GM18909 (cell line): ENCODE measurements at regions not wholly inside any gene's neighbourhood (a gene's known extent, or its start where the extent isn't known, plus 50 kb on each side); places are given as distances from the start of the nearest gene placed in this dataset.
"Not testable (repeated sequence)": the region's sequence is repeated elsewhere in the genome, so short reads cannot be mapped to it uniquely, and the experiment has no call there.

Source experiments
- ATAC-seq: cut with Tn5 transposase; IDR thresholded peaks from one replicate; pipeline ENCODE4 v1.9.1; 2021; ENCODE audit warnings: mild to moderate bottlenecking; ENCODE audit not compliant: unreplicated experiment, poor library complexity

DNA sequence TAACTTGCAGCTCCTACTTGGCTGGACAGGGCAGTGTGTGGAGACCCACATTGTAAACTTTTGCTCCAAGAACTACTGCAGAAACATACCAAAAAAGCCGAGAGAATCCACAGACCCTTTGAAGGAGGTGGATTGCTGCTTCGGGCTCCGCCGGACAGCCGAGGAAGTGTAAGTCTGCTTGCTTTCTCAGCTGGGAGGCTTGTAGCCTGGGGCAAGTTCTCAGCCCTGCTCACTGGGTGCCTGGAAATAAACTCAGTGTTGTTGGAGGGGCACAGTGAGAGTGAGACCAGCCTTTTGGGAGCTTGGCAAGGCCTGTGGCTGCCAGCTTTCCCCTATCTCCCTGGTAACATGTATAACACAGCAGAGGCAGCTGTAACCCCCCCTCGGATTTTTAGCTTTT, 215.6 kb downstream of the SYK start:
- no peak for ATAC-seq

DNA sequence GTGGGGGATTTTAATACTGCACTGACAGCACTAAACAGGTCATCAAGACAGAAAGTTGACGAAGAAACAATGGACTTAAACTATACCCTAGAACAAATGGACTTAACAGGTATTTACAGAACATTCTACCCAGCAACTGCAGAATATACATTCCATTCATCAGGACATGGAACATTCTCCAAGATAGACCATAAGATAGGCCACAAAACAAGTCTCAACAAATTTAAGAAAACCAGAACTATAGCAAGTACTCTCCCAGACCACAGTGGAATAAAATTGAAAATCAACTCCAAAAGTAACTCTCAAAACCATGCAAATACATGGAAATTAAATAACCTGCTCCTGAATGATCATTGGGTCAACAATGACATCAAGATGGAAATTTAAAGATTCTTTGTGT, 218.3 kb downstream of the SYK start:
- ATAC-seq = not testable (repeated sequence)

DNA sequence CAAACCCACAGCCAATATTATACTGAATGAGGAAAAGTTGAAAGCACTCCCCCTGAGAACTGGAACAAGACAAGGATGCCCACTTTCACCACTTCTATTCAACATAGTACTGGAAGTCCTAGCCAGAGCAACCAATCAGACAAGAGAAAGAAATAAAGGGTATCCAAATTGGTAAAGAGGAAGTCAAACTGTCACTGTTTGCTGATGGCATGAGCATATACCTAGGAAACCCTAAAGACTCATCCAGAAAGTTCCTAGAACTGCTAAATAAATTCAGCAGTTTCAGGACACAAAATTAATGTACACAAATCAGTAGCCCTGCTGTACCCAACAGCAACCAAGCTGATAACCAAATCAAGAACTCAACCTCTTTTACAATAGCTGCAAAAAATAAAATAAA, 220.0 kb downstream of the SYK start:
- ATAC-seq = not testable (repeated sequence)

DNA sequence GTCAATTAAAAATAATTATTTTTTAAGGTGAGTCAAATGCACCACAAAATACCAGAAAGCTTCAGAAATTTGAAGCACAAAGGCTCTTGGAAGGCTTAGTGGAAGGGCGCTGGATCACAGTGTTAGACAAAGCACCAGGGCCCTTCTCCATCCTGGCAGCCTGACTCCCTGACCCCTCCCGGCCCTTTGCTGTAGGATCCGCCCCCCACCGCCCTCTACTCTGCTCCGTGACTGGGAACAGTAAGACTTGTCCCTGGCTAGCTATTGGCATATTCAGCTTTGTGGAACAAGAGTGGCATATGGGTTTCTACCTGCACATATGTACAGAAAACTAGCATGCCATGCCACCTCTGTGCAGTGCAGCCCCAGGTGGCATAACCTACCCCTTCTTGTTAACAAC, 222.1 kb downstream of the SYK start:
- no peak for ATAC-seq

DNA sequence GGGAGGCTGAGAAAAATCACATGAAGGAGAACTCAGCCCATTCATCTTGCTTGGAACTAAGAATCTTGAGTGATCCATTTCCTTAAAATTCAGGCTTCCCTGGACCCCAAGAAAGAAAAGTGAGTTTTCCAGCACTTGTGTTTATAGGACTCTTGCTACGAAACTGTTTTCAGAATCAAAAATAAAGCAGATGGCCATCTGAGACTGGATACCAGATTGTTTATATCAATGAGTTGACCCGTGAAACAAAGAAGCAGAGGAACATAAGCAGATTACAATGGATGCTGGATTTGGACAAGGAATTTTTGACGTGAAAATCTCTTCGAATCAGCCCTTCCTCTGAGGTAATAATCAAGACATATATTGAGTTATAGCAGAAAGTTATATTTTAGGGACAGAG, 223.2 kb downstream of the SYK start:
- no peak for ATAC-seq

DNA sequence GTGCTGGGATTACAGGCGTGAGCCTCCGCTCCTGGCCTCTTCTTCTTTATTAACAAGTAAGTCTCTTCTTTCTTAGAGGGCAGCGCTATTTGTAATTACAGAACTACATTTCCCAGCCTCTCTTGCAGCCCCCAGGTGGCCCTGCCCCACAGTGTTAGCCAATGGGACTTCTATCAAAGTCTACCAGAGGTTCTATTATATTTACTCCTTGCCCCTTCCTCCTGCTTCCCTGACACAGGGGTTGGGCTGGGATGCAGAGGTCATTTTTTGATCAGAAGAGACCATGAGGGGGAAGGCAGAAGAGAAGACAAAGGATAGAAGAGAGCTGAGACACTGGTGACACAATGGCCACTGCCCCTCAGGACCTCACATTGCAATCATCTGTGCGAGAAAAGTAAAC, 224.2 kb downstream of the SYK start:
- ATAC-seq = no peak

DNA sequence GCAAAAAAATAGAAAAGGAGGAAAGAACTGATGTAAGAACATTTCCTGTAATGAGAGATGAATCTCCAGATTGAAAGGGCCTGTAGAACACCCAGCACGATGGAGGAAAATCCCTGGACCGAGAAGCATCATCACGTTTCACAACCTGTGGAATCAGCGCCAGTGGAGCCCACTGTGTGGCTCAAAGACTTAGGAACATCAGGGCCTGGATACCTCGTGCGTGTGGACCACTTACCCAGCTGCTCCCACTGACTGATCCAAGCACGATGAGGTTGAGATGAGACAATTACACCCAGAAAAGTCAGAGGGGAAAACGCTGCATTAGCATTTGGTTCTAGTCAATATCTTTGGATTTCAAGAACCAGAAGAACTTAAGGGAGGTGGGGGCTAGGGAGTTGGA, 224.6 kb downstream of the SYK start:
- ATAC-seq = no peak

DNA sequence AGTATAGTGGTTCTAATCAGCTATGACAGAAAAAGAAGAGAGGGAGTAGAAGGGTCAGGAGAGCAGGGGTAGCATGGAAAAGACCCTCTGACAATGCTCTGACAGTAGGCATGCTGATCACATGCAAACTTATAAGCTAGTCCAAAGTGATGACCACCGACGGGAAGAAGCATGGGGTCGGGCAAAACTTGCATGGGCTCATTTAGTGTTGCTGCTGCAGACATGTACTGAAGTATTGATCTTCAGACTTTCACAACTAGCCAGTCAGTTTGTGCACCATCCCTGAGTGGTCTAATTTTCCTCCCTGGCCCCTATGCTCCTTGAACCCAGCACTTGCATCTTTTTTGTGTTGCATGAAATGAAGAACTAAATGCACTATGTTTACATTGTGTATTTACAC, 225.4 kb downstream of the SYK start:
- ATAC-seq = no peak

DNA sequence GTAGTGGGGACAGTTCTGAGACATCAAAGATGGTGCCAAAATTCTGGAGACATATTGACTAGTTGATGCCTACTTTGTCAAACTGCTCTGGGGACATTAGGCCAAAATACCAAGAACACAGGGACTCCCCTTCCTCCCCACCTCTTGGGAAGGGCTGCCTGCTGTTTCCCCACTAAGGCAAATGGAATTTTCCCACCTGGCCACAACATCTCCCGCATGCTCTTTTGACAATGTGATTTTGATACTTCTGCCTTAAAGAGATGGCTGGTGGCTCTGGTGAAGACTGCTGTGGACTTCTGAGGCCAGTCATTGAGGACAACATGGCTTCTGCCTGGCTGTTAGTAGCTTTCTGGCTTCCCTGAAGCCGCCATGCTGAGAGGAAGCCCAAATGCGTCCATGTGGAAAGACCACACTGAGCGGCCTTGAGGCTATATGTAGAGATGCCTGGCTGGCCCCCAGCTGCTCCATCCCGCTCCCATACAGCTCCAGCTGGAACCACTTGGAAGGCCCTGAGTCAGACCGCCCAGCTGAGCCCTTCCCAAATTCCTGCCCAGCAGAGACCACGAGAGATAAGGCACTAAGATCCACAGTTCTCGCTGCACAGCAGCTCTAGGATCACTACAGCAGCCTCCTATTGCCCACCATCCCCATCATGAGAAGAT, 226.7 kb downstream of the SYK start:
- no peak for ATAC-seq

DNA sequence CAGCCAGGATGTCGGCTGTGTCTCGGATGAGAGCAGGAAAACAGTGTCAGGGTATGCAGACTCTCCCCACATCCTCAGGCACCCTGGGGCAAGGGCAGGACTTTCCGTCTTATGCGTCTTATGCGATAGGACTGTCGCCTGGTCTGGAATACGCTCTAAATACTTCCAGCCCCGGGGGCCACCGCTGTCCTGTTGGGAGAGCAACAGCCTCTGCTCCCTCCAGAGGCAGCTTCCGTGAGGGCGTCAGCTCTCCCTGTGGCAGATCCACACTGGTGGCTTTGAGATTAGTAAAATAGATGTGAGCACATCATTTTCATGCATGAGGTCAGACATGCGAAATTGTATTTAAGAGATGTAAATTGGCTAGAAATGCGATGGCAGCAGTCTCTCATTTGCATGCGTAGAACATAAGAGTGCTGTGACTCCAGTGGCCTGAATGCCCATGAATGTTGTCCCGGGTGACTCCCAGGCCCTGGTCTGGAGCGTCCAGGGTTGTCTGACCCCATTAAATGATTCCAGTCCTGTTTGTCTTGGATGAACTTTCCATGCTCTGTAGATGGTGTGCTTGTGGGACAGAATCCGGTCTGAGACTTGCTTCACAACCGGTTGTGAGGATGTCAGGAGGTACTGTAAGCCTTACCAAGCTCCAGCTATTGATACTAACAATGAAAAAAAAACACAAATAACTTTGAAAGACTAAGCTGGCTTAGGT, 228.2 kb downstream of the SYK start:
- ATAC-seq = no peak

DNA sequence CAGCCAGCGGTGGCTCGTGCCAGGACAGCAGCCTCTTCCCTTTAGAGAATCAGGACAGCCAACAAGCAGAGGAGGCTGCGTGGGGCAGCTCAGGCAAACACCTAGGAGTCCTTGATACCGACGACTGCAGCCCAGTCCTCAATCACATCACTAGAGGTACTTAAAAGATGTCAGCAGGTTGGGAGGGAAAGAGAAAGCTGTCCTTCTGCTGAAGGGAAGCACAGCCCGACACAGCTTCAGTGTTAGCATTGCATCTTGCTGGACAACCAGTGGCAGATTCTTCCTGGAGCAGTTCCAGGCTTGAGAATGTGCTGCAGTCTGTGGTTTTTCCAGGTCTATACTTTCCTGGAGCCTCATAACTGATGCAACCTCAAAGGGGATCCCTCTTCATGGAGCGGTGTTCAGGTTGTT, 230.5 kb downstream of the SYK start:
- no peak for ATAC-seq

DNA sequence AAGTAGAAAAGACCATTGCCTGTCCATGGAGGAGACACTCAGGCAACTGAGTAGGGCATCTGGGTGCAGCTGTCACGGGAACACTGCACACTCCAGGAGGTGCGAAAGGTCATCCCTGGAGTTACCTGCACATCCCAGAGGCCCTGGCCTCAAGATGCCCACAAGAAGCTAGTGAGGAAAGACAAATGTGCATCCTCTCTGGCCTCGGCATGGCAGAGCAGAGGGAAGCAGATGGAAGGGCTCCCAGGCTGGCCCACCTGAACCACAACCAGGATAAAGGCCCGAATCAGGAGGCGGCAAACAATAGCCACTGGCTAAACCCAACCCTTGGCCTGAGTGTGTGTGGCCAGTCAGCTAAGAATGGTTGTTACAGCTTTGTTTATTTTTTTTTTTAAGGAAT, 231.7 kb downstream of the SYK start:
- ATAC-seq = no peak

DNA sequence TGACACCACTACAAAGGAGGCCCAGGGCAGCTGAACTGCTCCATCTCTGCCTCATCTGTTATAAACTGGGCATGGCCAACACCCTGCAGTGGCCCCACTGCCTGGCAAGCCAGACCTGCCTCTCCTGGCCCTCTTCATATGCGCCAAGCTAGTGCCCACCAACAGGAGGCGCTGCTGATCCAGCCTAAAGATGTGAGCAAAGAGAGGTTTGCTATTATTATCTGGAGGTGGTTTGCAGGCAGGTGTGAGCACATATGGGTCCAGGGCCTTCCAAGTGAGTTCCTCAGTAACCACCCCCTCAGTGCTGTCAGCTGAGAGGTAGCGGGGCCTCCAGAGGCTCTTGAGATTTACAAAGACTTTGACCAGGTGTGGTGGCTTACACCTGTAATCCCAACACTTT, 232.2 kb downstream of the SYK start:
- no peak for ATAC-seq

DNA sequence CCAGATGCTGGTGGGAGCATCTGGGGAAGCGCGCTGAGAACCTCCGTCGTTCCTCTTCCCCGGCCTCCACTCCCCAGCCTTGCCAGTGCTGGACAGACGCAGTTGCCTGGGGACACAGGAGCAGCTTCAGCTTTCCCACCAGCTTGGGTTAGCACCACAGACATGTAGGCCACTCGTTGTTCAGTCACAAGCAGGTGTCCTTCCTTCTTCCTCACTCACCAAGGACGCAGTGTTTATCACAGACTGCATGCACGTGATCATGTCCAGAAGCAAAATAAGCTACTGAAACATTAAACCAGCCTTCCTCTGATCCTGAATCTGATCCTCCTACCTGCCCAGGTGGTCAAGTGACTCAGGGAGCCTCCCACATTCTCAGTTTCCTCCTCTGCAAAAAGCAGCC, 232.9 kb downstream of the SYK start:
- no peak for ATAC-seq

DNA sequence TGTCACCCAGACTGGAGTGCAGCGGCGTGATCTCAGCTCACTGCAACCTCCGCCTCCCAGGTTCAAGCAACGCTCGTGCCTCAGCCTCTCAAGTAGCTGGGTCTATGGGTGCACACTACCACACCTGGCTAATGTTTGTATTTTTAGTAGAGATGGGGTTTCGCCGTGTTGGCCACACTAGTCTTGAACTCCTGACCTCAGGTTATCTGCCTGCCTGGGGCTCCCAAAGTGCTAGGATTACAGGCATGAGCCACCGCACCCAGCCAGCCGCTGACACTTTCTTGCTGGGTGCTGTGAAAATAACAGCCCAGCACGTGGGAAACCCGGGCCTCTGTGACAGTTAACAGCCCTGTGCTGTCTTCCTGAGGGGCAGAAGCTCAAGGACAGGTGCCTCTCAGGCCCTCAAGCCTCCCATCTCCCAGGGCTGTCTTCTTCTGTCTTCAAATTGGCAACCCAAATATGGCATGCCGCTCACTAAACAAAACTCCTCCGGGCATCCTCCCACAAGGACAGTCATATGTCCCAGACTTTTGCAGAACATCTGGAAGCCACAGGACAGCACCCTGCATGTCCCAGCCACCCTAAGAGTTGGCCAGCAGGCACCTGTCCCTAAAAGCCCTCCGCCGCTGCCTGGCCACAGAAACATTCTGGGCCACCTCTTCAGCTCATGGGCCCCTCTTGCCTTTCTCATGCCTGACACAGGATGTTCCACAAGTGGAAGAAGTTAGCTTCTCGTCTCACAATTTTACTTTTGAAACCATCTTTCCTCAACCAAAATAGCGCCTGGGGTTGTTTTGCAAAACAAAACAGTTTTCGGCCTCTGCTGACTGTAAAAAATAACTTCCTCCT, 233.6 kb downstream of the SYK start:
- no peak for ATAC-seq

DNA sequence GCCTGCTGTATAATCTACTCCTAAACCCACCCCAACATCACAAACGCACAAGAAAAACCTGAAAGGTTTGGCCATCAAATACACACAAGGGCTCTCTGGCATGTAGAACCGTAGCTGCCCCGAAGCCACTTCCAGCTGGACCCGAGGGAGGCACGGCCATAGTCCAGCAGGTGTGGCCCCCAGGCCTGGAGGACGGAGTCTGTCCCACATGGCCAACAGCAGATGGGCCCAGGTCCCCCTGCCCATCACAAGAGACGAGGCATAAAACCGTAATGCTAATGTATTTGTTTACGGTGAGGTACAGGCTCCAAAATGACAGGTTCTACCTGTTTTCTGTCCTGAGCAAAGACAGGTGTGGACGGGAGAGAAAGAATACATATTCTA, 234.2 kb downstream of the SYK start:
- ATAC-seq = no peak

DNA sequence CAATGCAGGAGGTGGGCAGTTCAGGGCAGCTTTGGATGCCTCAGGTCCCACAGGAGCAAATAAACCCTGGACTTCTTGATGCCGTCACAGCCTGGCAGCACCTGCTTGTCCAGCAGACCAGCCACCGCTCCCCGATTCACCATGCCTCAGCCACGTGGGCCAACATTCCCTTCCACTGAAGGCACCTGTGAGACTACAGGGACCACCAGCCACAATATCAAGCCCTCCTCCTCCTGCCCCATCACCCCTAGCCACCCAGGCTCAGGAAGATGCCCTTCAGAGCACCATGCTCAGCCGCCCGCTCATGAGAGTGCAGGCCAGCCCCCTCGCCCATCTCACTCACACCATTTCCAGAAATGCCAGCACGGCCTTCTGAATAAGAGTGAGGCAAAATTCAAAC, 234.7 kb downstream of the SYK start:
- no peak for ATAC-seq

DNA sequence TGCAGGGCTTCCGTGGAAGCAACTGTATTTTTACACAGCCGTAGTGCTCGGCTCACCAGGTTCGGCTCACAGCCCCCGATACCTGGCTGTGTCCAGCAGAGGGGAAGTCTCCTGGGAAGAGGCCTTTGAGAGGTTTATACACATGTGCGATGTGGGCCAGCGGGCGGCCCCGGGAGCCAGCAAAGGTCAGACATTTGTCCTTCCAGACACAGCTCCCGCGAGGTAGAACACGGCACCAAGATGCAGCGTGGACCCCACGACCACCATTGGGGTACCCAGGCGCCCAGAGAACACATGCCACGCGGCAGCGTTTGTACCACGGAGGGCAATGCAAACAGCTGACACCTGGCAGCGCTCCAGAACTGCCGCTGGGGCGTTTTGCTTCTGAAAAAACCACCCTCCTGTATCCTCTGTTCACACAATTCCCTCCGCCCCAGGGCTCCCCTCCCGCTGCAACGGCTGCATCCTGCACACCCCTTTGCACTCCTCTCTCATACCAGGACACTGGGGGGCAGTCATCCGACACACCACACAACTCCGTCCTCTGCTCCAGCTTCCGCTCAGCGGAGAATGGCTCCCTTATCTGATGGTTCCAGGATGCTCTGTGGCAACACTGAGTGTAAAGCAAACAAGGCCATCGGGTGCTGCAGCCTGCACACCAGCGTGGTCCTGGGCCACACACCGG, 235.3 kb downstream of the SYK start:
- ATAC-seq = no peak

DNA sequence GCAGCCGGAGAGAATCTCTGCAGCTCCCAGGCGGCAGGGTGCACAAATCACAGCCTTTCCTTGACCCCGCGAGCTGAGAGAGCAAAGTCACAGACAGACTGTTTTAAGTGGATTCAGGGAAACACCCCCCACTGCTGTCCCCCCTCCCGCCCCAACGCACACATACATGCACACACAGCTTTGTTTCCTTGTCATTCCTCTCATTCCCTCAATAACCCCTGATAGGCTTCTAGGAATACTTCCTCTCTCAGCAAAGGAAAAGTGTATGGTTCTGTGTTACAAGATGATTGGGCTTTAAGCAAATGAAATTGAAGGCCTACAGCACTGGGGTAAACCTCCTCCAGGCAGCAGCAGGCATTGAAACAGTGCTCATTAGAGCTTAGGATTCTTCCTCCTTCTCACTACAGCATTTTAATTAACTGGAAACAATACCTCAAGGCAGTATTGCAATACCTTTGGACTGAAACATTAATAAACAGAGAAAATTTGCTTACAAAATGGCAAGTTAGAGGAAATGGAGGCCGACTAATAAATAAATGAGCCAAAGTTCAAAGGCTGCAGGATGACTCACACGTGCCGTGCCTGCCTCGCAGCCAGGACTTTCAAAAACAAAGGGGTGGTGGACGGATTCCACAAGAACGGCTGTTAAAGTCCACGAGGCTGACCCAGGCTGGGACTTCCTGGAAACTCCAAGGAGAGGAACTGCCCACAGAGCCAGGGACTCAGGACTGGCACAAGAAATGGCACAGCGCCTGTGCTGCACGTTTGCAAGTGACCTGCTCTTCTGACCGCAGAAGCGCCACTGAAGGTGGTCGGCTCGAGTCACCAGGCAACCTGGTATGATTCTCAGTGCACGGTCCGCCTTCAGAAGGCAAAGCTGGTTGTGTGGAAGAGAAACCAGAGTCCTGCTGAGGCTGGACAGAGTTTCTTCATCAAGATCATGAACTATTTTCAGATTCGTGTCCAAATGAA, 236.2 kb downstream of the SYK start:
- ATAC-seq = no peak
